ENCODE measurements at regions not wholly inside any gene's neighbourhood (a gene's known extent, or its start where the extent isn't known, plus 50 kb on each side); places are given as distances from the start of the nearest gene placed in this dataset.

GRCh38 chr4:116733370-116733769 lies 352.0 kb downstream of the TRAM1L1 start:
- TF ChIP-seq CTCF (IDR thresholded peaks at IDR 0.05; ENCODE audit: control extremely low read depth, extremely low read depth) = no peak
- no peak for DNase-seq
- 84% methylated on average over 4 of the region's 4 CpGs for WGBS, 2 donors
- no peaks in the 10 kb centered on the region for H3K4me1 ChIP-seq (ENCODE audit: control insufficient read depth in 5 of 5, insufficient read depth in 5 of 5, low read length in 5 of 5)
- H3K9ac ChIP-seq (ENCODE audit: insufficient read depth in 1 of 2, low read length in 2 of 2) = no peak overlapping the region
- H3K9me3 ChIP-seq (ENCODE audit: control insufficient read depth in 4 of 4, insufficient read depth in 3 of 4, low read length in 3 of 4) = no peaks in the 10 kb centered on the region
- no peaks in the 10 kb centered on the region for H3K27me3 ChIP-seq (ENCODE audit: control insufficient read depth in 3 of 3, insufficient read depth in 3 of 3, low read length in 2 of 3)
- no peak for ATAC-seq (ENCODE audit: insufficient read depth, low FRiP score)
- no peak overlapping the region for H3K27ac ChIP-seq (ENCODE audit: low read depth in 1 of 2, low read length in 1 of 2)
- no peak overlapping the region for H3K4me3 ChIP-seq
- H3K36me3 ChIP-seq (ENCODE audit: control insufficient read depth in 4 of 4, insufficient read depth in 4 of 4, low read length in 4 of 4) = no peaks in the 10 kb centered on the region

- H3K9me3 ChIP-seq (ENCODE audit: control insufficient read depth in 4 of 4, insufficient read depth in 3 of 4, low read length in 3 of 4) = no peaks in the 10 kb centered on the region
- H3K4me1 ChIP-seq (ENCODE audit: control insufficient read depth in 5 of 5, insufficient read depth in 5 of 5, low read length in 5 of 5) = no peaks in the 10 kb centered on the region
- no peak for ATAC-seq (ENCODE audit: insufficient read depth, low FRiP score)
- H3K9ac ChIP-seq (ENCODE audit: insufficient read depth in 1 of 2, low read length in 2 of 2) = no peak overlapping the region
- H3K27ac ChIP-seq (ENCODE audit: low read depth in 1 of 2, low read length in 1 of 2) = no peak overlapping the region
- DNase-seq = no peak
- H3K36me3 ChIP-seq (ENCODE audit: control insufficient read depth in 4 of 4, insufficient read depth in 4 of 4, low read length in 4 of 4) = no peaks in the 10 kb centered on the region
- no peaks in the 10 kb centered on the region for H3K27me3 ChIP-seq (ENCODE audit: control insufficient read depth in 3 of 3, insufficient read depth in 3 of 3, low read length in 2 of 3)
- no peak overlapping the region for H3K4me3 ChIP-seq
- TF ChIP-seq CTCF (IDR thresholded peaks at IDR 0.05; ENCODE audit: control extremely low read depth, extremely low read depth) = no peak
Measured at GRCh38 chr4:116726523-116726922, 358.9 kb downstream of the TRAM1L1 start.

GRCh38 chr4:116724249-116724648 lies 361.1 kb downstream of the TRAM1L1 start:
- H3K9me3 ChIP-seq (ENCODE audit: control insufficient read depth in 4 of 4, insufficient read depth in 3 of 4, low read length in 3 of 4) = no peaks in the 10 kb centered on the region
- WGBS, 2 donors = 83 to 85% methylated on average over 3 of the region's 3 CpGs
- no peaks in the 10 kb centered on the region for H3K36me3 ChIP-seq (ENCODE audit: control insufficient read depth in 4 of 4, insufficient read depth in 4 of 4, low read length in 4 of 4)
- no peaks in the 10 kb centered on the region for H3K4me1 ChIP-seq (ENCODE audit: control insufficient read depth in 5 of 5, insufficient read depth in 5 of 5, low read length in 5 of 5)
- TF ChIP-seq CTCF (IDR thresholded peaks at IDR 0.05; ENCODE audit: control extremely low read depth, extremely low read depth) = no peak
- H3K9ac ChIP-seq (ENCODE audit: insufficient read depth in 1 of 2, low read length in 2 of 2) = no peak overlapping the region
- no peaks in the 10 kb centered on the region for H3K27me3 ChIP-seq (ENCODE audit: control insufficient read depth in 3 of 3, insufficient read depth in 3 of 3, low read length in 2 of 3)
- H3K4me3 ChIP-seq = no peak overlapping the region
- DNase-seq (no peak), ATAC-seq (ENCODE audit: insufficient read depth, low FRiP score) (no peak)
- no peak overlapping the region for H3K27ac ChIP-seq (ENCODE audit: low read depth in 1 of 2, low read length in 1 of 2)

GRCh38 chr4:116705466-116705865 lies 379.9 kb downstream of the TRAM1L1 start:
- 97% methylated on average over 31 to 32 of the region's 32 CpGs for WGBS, 2 donors
- Histone ChIP-seq H3K9ac (ENCODE audit: insufficient read depth in 1 of 2, low read length in 2 of 2) (no peak overlapping the region), H3K4me1 (ENCODE audit: control insufficient read depth in 5 of 5, insufficient read depth in 5 of 5, low read length in 5 of 5) (no peaks in the 10 kb centered on the region), H3K36me3 (ENCODE audit: control insufficient read depth in 4 of 4, insufficient read depth in 4 of 4, low read length in 4 of 4) (no peaks in the 10 kb centered on the region), H3K4me3 (no peak overlapping the region), H3K9me3 (ENCODE audit: control insufficient read depth in 4 of 4, insufficient read depth in 3 of 4, low read length in 3 of 4) (peaks cover 0 to 6% (median 0%) of the 10 kb centered on the region in 4 donors), H3K27me3 (ENCODE audit: control insufficient read depth in 3 of 3, insufficient read depth in 3 of 3, low read length in 2 of 3) (no peaks in the 10 kb centered on the region), H3K27ac (ENCODE audit: low read depth in 1 of 2, low read length in 1 of 2) (no peak overlapping the region)
- DNase-seq (no peak), ATAC-seq (ENCODE audit: insufficient read depth, low FRiP score) (no peak)
- no peak for TF ChIP-seq CTCF (IDR thresholded peaks at IDR 0.05; ENCODE audit: control extremely low read depth, extremely low read depth)

Measured in lung (tissue), 11 donors.